HCT116 (cell line): ENCODE measurements at regions not wholly inside any gene's neighbourhood (a gene's known extent, or its start where the extent isn't known, plus 50 kb on each side); places are given as distances from the start of the nearest gene placed in this dataset.

Experiments
- ATAC-seq: fragments of 200-7000 bp; cut with Tn5 transposase; 2 replicates; pipeline ENCODE4 v1.9.1; 2020; ENCODE audit warnings: mild to moderate bottlenecking, moderate library complexity
- BruUV-seq: library from RNA; stranded (reverse); fragments of 400-500 nt; replicated peaks from 2 replicates; lab custom pipeline; 2021; lab: Mats Ljungman, UMichigan
- CTCF ChIA-PET: fragments of 300-600 bp; sonication (Branson Sonifier 250); formaldehyde crosslinking; loops from one replicate; lab custom pipeline; 2021; ENCODE audit warnings: antibody characterized with exemption; lab: Charles Lee
- POLR2A ChIA-PET: fragments of 300-600, 350-600 bp; sonication (Branson Sonifier 250); formaldehyde crosslinking; loops from one replicate; lab custom pipeline; 2021; ENCODE audit warnings: antibody characterized with exemption; lab: Charles Lee
- RAD21 ChIA-PET, 2 experiments: fragments of 300-600 bp; sonication (Branson Sonifier 250); formaldehyde crosslinking; loops; one replicate each; lab custom pipeline; 2023; ENCODE audit warnings: low total read pairs in 2 of 2; ENCODE audit not compliant: uncharacterized antibody in 2 of 2, unreplicated experiment in 2 of 2, low non-redundant PET in 1 of 2; lab: Charles Lee
- DNase-seq: peaks from one replicate; pipeline ENCODE4 v3.0.0-alpha.2; 2010; ENCODE audit warnings: low read depth, low spot score
- H2AFZ ChIP-seq: fragments of 200-600 bp; shearing (Covaris generic), sonication (generic); 2 replicates; pipeline ENCODE4 v1.6.1; 2017; ENCODE audit warnings: low read depth, mixed run types, mixed read lengths, antibody characterized with exemption, low read length; ENCODE audit not compliant: poor library complexity, severe bottlenecking
- H3K27ac ChIP-seq: 2 replicates; pipeline ENCODE4 v1.5.1; 2012; ENCODE audit warnings: low read depth, low read length
- H3K27me3 ChIP-seq: fragments of 200-600 bp; sonication (generic); 2 replicates; pipeline ENCODE4 v1.6.1; 2016; ENCODE audit warnings: mixed run types, low read length, mixed read lengths; ENCODE audit not compliant: insufficient read depth
- H3K36me3 ChIP-seq, 2 experiments: fragments of 200-500 bp in 1 of 2; fragments of 200-600 bp in 1 of 2; sonication (Bioruptor generic) in 1 of 2; sonication (generic) in 1 of 2; 2 replicates each; pipeline versions ENCODE4 v1.5.1 to v1.6.1; 2014 to 2016; ENCODE audit warnings: low read length in 2 of 2, inconsistent platforms in 1 of 2, mixed read lengths in 1 of 2, mixed run types in 1 of 2; ENCODE audit not compliant: insufficient read depth in 2 of 2, control insufficient read depth in 1 of 2
- H3K4me1 ChIP-seq, 2 experiments: fragments of 200-600 bp in 1 of 2; sonication (generic) in 1 of 2; 2 replicates each; pipeline versions ENCODE4 v1.5.1 to v1.6.1; 2012 to 2017; ENCODE audit warnings: low read length in 2 of 2, inconsistent platforms in 1 of 2, mild to moderate bottlenecking in 1 of 2, mixed read lengths in 1 of 2, mixed run types in 1 of 2, moderate library complexity in 1 of 2; ENCODE audit not compliant: insufficient read depth in 2 of 2, control insufficient read depth in 1 of 2
- H3K4me2 ChIP-seq: fragments of 200-600 bp; sonication (generic); 2 replicates; pipeline ENCODE4 v1.6.1; 2017; ENCODE audit warnings: mixed run types, low read length, mixed read lengths
- H3K4me3 ChIP-seq, 2 experiments: fragments of 200-600 bp in 1 of 2; sonication (generic) in 1 of 2; replicated peaks in 1 of 2; 2 replicates each; pipeline ENCODE4 v1.5.1; 2011 to 2016; ENCODE audit warnings: low read length in 2 of 2, control low read depth in 1 of 2, low read depth in 1 of 2, mild to moderate bottlenecking in 1 of 2, mixed read lengths in 1 of 2, mixed run types in 1 of 2
- H3K79me2 ChIP-seq: fragments of 200-600 bp; sonication (generic); 2 replicates; pipeline ENCODE4 v1.6.1; 2017; ENCODE audit warnings: mild to moderate bottlenecking, mixed run types, low read length, moderate library complexity, mixed read lengths; ENCODE audit not compliant: insufficient read depth
- H3K9ac ChIP-seq: fragments of 200-600 bp; sonication (generic); 2 replicates; pipeline ENCODE4 v1.6.1; 2016; ENCODE audit warnings: low read length, mixed read lengths
- H3K9me2 ChIP-seq: fragments of 200-600 bp; sonication (generic), shearing (Covaris generic); 2 replicates; pipeline ENCODE4 v1.6.1; 2017; ENCODE audit warnings: mixed run types, mild to moderate bottlenecking, moderate library complexity; ENCODE audit not compliant: insufficient read depth
- H3K9me3 ChIP-seq, 2 experiments: fragments of 200-500 bp in 1 of 2; fragments of 200-600 bp in 1 of 2; sonication (Bioruptor generic) in 1 of 2; sonication (generic) in 1 of 2; 2 replicates each; pipeline ENCODE4 v1.6.1; 2014 to 2017; ENCODE audit warnings: low read length in 2 of 2, mixed read lengths in 2 of 2, inconsistent platforms in 1 of 2, low read depth in 1 of 2, mild to moderate bottlenecking in 1 of 2, mixed run types in 1 of 2, moderate library complexity in 1 of 2; ENCODE audit not compliant: control insufficient read depth in 1 of 2, insufficient read depth in 1 of 2
- H4K20me1 ChIP-seq: fragments of 200-600 bp; sonication (generic), shearing (Covaris generic); 2 replicates; pipeline ENCODE4 v1.6.1; 2017; ENCODE audit warnings: mixed run types, mild to moderate bottlenecking, moderate library complexity; ENCODE audit not compliant: insufficient read depth
- CBX3 ChIP-seq: IDR thresholded peaks from 2 replicates; pipeline ENCODE4 v1.6.1; 2012; ENCODE audit warnings: low read depth
- ELF1 ChIP-seq: IDR thresholded peaks from 2 replicates; pipeline ENCODE4 v1.6.1; 2012; ENCODE audit warnings: low read depth, borderline replicate concordance
- EZH2 ChIP-seq: fragments of 200-600 bp; sonication (generic); IDR thresholded peaks from 2 replicates; pipeline ENCODE4 v1.6.1; 2017; ENCODE audit warnings: antibody characterized with exemption, mixed run types
- FOSL1 ChIP-seq: IDR thresholded peaks from 2 replicates; pipeline ENCODE4 v1.6.1; 2012; ENCODE audit warnings: low read depth
- JUND ChIP-seq: IDR thresholded peaks from 2 replicates; pipeline ENCODE4 v1.6.1; 2012
- SIN3A ChIP-seq: IDR thresholded peaks from 2 replicates; pipeline ENCODE4 v1.6.1; 2012; ENCODE audit warnings: low read depth
- SRF ChIP-seq: IDR thresholded peaks from 2 replicates; pipeline ENCODE4 v1.6.1; 2012; ENCODE audit warnings: low read depth
- TCF7L2 ChIP-seq: IDR thresholded peaks from 2 replicates; pipeline ENCODE4 v1.7.0; 2011; ENCODE audit warnings: borderline replicate concordance, inconsistent platforms; ENCODE audit not compliant: insufficient read depth, insufficient read length; ENCODE audit errors: extremely low read depth
- YY1 ChIP-seq: IDR thresholded peaks from 2 replicates; pipeline ENCODE4 v1.6.1; 2011; ENCODE audit warnings: low read length, low read depth, moderate library complexity, mild to moderate bottlenecking; ENCODE audit not compliant: insufficient replicate concordance; ENCODE audit errors: extremely low read depth
- ZNF274 ChIP-seq: fragments of 200-500 bp; sonication (Bioruptor generic); IDR thresholded peaks from 2 replicates; pipeline ENCODE4 v1.6.1; 2014; ENCODE audit warnings: mild to moderate bottlenecking, low read depth, low read length, inconsistent platforms
- intact Hi-C: fragments of 100-400 bp; cut with micrococcal nuclease; formaldehyde crosslinking; loops from 2 replicates; pipeline ENCODE4 v1.10.0; 2022
- TF ChIP-seq, protein P1 (sequence below), 3 experiments: fragments of 200-600 bp in 1 of 3; sonication (generic) in 1 of 3; IDR thresholded peaks in 2 of 3; conservative IDR thresholded peaks in 1 of 3; 2 replicates each; pipeline ENCODE4 v1.5.1; 2012 to 2017; ENCODE audit warnings: low read depth in 2 of 3, low read length in 2 of 3, antibody characterized with exemption in 1 of 3, borderline replicate concordance in 1 of 3, control low read depth in 1 of 3, mild to moderate bottlenecking in 1 of 3, mixed read lengths in 1 of 3, mixed run types in 1 of 3, moderate library complexity in 1 of 3; ENCODE audit not compliant: insufficient read depth in 1 of 3
- TF ChIP-seq, protein P2 (sequence below): IDR thresholded peaks from 2 replicates; pipeline ENCODE4 v1.6.1; 2012; ENCODE audit warnings: low read depth

DNA sequence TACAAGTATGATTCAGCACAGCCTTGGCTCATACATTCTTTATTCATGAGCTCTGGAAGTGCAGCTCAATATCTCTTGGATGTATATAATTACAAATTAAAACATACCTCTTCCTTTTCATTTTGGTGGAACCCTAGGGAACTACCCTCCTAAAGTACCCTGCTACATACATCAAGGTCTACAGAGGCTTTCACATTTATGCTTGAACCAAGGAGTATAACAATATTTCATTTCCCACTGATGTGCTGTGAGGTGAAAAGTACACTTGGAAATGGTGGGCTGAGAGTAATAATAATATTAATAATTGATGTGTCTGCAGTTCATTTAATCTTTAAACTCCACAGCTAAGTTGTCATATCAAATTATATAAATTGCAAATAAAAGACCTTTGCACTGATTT is 142.2 kb upstream of the LRRC3B start:
- H3K4me1 ChIP-seq, result no peaks in the 10 kb centered on the region
- no peak overlapping the region for H3K4me2 ChIP-seq
- BruUV-seq, result no TSS peak
- TF ChIP-seq TCF7L2 (no peak), SRF (no peak), FOSL1 (no peak), CBX3 (no peak), ELF1 (no peak), YY1 (no peak), JUND (no peak), EZH2 (no peak), ZNF274 (no peak), SIN3A (no peak)
- TF ChIP-seq, protein P1, sequence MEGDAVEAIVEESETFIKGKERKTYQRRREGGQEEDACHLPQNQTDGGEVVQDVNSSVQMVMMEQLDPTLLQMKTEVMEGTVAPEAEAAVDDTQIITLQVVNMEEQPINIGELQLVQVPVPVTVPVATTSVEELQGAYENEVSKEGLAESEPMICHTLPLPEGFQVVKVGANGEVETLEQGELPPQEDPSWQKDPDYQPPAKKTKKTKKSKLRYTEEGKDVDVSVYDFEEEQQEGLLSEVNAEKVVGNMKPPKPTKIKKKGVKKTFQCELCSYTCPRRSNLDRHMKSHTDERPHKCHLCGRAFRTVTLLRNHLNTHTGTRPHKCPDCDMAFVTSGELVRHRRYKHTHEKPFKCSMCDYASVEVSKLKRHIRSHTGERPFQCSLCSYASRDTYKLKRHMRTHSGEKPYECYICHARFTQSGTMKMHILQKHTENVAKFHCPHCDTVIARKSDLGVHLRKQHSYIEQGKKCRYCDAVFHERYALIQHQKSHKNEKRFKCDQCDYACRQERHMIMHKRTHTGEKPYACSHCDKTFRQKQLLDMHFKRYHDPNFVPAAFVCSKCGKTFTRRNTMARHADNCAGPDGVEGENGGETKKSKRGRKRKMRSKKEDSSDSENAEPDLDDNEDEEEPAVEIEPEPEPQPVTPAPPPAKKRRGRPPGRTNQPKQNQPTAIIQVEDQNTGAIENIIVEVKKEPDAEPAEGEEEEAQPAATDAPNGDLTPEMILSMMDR (IDR thresholded peaks at IDR 0.05 in 2 of 3, conservative IDR thresholded peaks at IDR 0.05 in 1 of 3; ENCODE audit: borderline replicate concordance in 1 of 3, insufficient read depth in 1 of 3, low read depth in 2 of 3, low read length in 2 of 3), result no peak
- TF ChIP-seq, protein P2, sequence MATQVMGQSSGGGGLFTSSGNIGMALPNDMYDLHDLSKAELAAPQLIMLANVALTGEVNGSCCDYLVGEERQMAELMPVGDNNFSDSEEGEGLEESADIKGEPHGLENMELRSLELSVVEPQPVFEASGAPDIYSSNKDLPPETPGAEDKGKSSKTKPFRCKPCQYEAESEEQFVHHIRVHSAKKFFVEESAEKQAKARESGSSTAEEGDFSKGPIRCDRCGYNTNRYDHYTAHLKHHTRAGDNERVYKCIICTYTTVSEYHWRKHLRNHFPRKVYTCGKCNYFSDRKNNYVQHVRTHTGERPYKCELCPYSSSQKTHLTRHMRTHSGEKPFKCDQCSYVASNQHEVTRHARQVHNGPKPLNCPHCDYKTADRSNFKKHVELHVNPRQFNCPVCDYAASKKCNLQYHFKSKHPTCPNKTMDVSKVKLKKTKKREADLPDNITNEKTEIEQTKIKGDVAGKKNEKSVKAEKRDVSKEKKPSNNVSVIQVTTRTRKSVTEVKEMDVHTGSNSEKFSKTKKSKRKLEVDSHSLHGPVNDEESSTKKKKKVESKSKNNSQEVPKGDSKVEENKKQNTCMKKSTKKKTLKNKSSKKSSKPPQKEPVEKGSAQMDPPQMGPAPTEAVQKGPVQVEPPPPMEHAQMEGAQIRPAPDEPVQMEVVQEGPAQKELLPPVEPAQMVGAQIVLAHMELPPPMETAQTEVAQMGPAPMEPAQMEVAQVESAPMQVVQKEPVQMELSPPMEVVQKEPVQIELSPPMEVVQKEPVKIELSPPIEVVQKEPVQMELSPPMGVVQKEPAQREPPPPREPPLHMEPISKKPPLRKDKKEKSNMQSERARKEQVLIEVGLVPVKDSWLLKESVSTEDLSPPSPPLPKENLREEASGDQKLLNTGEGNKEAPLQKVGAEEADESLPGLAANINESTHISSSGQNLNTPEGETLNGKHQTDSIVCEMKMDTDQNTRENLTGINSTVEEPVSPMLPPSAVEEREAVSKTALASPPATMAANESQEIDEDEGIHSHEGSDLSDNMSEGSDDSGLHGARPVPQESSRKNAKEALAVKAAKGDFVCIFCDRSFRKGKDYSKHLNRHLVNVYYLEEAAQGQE, result no peak
- H3K27me3 ChIP-seq, result no peaks in the 10 kb centered on the region
- DNase-seq (no peak), ATAC-seq (no peak)
- H3K36me3 ChIP-seq, result no peaks in the 10 kb centered on the region; a peak in 1 of 4 replicates
- ChIA-PET POLR2A (no interaction called here), RAD21 (no interaction called here), CTCF (no interaction called here)
- no peak overlapping the region for H3K4me3 ChIP-seq
- peaks cover 0 to 6% of the 10 kb centered on the region in 2 experiments; a peak in 1 of 4 replicates for H3K9me3 ChIP-seq
- no peak overlapping the region for H2AFZ ChIP-seq
- intact Hi-C loops, result no loop called here
- H3K79me2 ChIP-seq, result no peaks in the 10 kb centered on the region
- H4K20me1 ChIP-seq, result no peaks in the 10 kb centered on the region
- H3K27ac ChIP-seq, result no peak overlapping the region
- no peak overlapping the region for H3K9ac ChIP-seq
- H3K9me2 ChIP-seq, result no peaks in the 10 kb centered on the region
